ENCODE measurements at regions not wholly inside any gene's neighbourhood (a gene's known extent, or its start where the extent isn't known, plus 50 kb on each side); places are given as distances from the start of the nearest gene placed in this dataset.
A peak's percentile ranks its signal among the peaks of the same experiment; 100 is the strongest.
"Not testable (repeated sequence)": the region's sequence is repeated elsewhere in the genome, so short reads cannot be mapped to it uniquely, and the experiment has no call there.

- DNase-seq, result no peak
Measured at GRCh38 chr11:45754741-45755140, 50.2 kb upstream of the SLC35C1 start.

DNA sequence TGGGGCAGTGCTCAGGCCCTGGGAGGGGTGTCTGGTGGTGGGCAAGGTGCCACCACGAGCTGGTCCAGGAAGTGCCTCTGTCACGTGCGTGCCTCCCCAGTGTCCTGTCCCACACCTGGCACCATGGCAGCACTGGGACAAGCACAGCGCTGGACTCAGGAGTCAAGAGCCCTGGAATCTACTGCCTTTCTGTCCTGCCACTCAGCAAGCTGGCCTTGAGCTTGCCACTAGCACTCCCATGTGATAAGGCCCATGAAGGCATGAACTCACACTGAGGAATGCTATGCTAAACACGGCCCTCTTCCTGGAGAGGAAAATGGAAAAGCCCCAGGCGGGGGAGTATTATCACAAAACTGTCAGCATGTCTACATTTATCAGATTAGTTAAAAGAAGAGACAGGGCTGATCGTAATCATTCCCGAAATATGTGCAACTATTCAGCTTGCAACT lies 50.7 kb upstream of the SLC35C1 start:
- no peak for DNase-seq

- no peak for DNase-seq
Measured at GRCh38 chr11:45752106-45752505, 52.8 kb upstream of the SLC35C1 start.

DNA sequence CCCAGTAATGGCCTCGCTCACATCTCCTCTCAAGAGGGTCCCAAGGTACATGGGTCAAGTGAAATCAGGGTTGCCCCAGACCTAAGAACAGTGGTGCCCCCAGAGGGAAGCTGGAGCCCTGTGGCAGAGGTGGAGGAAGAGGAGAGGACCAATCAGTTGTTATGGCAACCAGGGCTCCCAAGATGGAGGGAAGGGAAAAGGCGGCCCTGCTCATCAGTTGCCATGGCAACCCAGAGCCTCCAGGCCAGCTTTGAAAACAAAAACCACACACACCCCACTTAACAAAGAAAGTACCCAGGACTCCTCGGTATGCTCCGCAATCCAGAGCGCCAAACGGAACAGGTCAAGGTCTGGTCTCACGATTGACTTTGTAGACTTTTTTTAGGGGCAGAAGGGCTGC lies 53.5 kb upstream of the SLC35C1 start:
- DNase-seq, result no peak

- no peak for DNase-seq
Measured at GRCh38 chr11:45750439-45750838, 54.5 kb upstream of the SLC35C1 start.

DNA sequence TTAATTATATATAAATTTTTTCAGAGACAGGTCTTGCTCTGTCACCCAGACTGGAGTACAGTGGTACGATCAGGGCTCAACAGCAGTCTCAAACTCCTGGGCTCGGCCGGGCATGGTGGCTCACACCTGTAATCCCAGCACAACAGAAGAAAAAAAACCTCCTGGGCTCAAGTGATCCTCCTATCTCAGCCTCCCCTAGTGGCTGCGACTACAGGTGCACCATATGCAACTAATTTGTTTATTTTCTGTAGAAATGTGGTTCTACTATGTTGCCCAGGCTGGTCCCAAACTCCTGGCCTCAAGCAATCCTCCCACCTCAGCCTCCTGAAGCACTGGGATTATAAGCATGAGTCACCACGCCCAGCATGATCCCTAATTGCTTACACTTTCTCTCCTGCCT lies 56.1 kb upstream of the SLC35C1 start:
- no peak for DNase-seq

DNA sequence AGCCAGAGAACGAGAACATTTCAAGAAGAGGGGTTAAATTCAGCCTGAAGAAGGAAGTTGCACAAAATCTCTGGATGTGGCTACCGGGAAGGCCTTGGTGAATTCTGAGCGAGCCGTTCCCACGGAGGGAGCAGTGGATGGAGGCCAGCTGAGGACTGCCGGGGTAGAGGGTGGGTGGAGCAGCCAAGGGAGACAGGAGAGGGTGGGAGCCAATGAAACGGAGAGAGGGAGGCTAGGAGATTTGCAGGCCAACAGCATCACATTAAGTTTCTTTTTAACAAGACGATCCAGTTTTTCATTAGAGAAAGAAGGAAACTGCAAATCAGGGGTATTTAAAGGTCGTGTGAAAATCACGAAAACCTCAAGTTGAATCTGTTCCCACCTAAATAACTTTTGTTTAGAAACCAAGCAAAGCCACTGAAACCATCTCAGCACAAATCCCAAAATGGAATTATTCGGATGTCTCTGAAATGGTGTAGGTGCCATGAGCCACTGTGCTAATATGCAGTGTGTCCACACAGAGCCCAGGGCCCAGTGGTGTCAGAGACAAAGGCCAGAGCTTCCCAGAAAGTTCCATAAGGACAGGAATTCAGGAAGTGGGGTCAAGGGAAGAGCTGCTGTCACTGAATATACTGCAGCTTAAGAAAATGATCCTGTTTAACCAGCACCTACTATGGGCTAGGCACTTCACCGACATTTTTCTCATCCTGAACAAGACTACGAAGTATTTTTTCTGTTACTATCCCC lies 59.7 kb upstream of the SLC35C1 start:
- no peak for DNase-seq

- no peak for DNase-seq
Measured at GRCh38 chr11:45743556-45744468, 61.1 kb upstream of the SLC35C1 start.

- no peak for DNase-seq
Measured at GRCh38 chr11:45741582-45741981, 63.4 kb upstream of the SLC35C1 start.

GRCh38 chr11:45741032-45741431 lies 63.9 kb upstream of the SLC35C1 start:
- DNase-seq, result no peak

GRCh38 chr11:45739866-45740265 lies 65.1 kb upstream of the SLC35C1 start:
- DNase-seq, result no peak

DNA sequence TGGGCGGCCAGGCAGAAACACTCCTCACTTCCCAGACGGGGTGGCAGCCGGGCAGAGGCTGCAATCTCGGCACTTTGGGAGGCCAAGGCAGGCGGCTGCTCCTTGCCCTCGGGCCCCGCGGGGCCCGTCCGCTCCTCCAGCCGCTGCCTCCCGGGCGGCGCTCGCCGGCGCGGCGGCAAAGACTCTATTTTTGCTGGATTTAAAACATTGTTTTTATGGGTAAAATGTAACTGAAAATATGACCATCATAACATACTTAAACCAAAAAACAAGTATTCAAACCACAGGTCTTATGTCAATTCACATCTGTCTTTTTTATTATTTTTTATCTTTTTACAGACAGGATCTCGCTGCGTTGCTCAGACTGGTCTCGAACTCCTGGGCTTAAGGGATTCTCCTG lies 65.9 kb upstream of the SLC35C1 start:
- DNase-seq, result not testable (repeated sequence)

DNA sequence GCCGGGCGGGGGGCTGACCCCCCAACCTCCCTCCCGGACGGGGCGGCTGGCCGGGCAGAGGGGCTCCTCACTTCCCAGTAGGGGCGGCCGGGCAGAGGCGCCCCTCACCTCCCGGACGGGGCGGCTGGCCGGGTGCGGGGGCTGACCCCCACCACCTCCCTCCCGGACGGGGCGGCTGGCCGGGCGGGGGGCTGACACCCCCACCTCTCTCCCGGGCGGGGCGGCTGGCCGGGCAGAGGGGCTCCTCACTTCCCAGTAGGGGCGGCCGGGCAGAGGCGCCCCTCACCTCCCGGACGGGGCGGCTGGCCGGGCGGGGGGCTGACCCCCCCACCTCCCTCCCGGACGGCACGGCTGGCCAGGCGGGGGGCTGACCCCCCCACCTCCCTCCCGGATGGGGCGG lies 66.8 kb upstream of the SLC35C1 start:
- DNase-seq, result not testable (repeated sequence)

GRCh38 chr11:45737056-45737455 lies 67.9 kb upstream of the SLC35C1 start:
- DNase-seq, result no peak

GRCh38 chr11:45736424-45736823 lies 68.5 kb upstream of the SLC35C1 start:
- no peak for DNase-seq

- DNase-seq, result no peak
Measured at GRCh38 chr11:45733176-45733575, 67.8 kb upstream of the CHST1 start.

DNA sequence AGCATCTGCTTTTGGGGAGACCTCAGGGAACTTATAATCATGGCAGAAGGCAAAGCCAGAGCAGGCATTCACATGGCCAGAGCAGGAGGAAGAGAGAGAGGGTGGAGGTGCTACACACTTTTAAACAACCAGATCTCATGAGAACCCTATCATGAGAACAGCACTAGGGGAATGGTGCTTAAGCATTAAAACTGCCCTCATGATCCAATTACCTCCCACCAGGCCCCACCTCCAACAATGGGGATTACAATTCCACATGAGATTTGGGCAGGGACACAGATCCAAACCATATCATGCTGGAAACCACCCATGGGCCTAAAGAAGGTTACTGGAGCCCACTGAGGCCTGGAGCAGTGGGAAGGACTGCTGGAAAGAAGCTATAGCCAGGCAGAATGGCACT lies 66.9 kb upstream of the CHST1 start:
- no peak for DNase-seq

GRCh38 chr11:45731171-45731570 lies 65.7 kb upstream of the CHST1 start:
- not testable (repeated sequence) for DNase-seq

DNA sequence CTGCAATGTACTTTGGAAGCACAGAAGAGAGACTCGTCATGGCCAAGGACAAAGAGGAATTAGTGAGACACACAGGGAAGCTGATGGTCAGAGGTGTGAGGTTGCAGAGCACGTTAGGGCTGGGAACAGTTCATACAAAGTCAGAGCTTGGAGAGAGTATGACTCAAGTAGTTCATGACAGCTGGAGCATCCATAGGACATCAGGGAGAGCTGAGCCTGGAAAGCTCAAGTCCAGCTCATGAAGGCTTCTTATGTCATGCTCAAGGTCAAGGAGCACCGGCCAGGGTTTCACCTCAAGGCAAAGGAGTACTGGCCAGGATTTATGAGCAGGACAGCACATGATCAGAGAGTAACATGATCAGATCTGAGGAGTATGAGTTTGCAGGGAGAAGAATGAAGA lies 64.6 kb upstream of the CHST1 start:
- no peak for DNase-seq

- DNase-seq, result no peak
Measured at GRCh38 chr11:45726493-45727054, 61.2 kb upstream of the CHST1 start.

GRCh38 chr11:45725776-45726492 lies 60.5 kb upstream of the CHST1 start:
- DNase-seq, result no peak

GRCh38 chr11:45725121-45725520 lies 59.7 kb upstream of the CHST1 start:
- no peak for DNase-seq

DNA sequence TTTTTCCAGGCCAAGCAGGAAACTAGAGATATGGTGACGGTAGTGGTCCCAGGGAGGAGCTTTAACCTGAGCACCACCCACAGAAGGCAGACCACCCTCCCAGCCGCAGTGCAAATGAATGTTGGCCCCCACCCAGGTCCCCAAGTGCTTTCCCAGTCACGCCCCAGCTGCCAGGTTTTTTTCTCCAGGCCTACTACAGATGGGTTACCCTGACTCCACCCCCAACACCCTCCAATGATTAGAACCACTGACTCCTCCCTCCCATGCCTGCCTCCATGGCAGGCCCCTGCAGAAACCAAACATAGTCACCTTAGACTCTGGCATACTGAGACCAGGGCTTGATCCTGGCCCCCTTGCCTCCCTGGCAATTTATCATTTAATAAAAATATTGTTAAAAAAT lies 58.7 kb upstream of the CHST1 start:
- peak; percentile 7 for DNase-seq

Data from hematopoietic multipotent progenitor cell treated with erythropoietin and hydrocortisone succinate and interleukin-3 and kit ligand, for 6 days (in vitro differentiated cells).